ENCODE measurements at regions not wholly inside any gene's neighbourhood (a gene's known extent, or its start where the extent isn't known, plus 50 kb on each side); places are given as distances from the start of the nearest gene placed in this dataset.

DNA sequence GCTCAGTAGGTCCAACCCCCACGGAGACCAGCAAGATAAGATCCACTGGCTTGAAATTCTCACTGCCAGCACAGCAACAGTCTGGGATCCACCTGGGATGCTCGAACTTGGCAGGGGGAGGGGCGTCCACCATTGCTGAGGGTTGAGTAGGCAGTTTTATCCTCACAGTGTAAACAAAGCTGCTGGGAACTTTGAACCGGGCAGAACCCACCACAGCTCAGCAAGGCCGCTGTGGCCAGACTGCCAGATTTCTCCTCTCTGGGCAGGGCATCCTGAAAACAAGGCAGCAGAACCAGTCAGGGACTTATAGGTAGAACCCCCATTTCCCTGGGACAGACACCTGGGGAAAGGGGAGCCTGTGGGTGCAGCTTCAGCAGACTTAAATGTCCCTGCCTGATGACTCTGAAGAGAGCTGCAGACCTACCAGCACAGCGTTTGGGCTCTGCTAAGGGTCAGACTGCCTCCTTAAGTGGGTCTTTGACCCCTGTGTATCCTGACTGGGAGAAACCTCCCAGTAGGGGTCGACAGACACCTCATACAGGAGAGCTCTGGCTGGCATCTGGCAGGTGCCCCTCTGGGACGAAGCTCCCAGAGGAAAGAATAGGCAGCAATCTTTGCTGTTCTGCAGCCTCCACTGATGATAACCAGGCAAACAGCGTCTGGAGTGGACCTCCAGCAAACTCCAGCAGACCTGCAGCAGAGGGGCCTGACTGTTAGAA lies 782.4 kb upstream of the EYS start:
- H3K36me3 ChIP-seq (ENCODE audit: control insufficient read depth in 2 of 3, insufficient read depth in 3 of 3, low read length in 3 of 3): no peaks in the 10 kb centered on the region
- intact Hi-C loops (cut with DNase I): no loop called here
- H3K4me1 ChIP-seq (ENCODE audit: control insufficient read depth in 2 of 3, insufficient read depth in 2 of 3, low read depth in 1 of 3, low read length in 3 of 3): no peaks in the 10 kb centered on the region
- no peak for DNase-seq
- H3K4me3 ChIP-seq (ENCODE audit: low read length in 3 of 3): no peak overlapping the region
- no peak overlapping the region for H3K9ac ChIP-seq (ENCODE audit: low read length in 3 of 3)
- no peak for FAIRE-seq
- TF ChIP-seq, protein P1, sequence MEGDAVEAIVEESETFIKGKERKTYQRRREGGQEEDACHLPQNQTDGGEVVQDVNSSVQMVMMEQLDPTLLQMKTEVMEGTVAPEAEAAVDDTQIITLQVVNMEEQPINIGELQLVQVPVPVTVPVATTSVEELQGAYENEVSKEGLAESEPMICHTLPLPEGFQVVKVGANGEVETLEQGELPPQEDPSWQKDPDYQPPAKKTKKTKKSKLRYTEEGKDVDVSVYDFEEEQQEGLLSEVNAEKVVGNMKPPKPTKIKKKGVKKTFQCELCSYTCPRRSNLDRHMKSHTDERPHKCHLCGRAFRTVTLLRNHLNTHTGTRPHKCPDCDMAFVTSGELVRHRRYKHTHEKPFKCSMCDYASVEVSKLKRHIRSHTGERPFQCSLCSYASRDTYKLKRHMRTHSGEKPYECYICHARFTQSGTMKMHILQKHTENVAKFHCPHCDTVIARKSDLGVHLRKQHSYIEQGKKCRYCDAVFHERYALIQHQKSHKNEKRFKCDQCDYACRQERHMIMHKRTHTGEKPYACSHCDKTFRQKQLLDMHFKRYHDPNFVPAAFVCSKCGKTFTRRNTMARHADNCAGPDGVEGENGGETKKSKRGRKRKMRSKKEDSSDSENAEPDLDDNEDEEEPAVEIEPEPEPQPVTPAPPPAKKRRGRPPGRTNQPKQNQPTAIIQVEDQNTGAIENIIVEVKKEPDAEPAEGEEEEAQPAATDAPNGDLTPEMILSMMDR (IDR thresholded peaks at IDR 0.05; ENCODE audit: borderline replicate concordance, extremely low read depth, insufficient read depth): no peak
- no peaks in the 10 kb centered on the region for H3K9me3 ChIP-seq (ENCODE audit: control insufficient read depth in 2 of 3, insufficient read depth in 1 of 3, low read length in 3 of 3)
- H3K27me3 ChIP-seq (ENCODE audit: control insufficient read depth, insufficient read depth, low read length): no peaks in the 10 kb centered on the region
- H3K27ac ChIP-seq (ENCODE audit: low read depth in 2 of 2, low read length in 2 of 2): no peak overlapping the region

DNA sequence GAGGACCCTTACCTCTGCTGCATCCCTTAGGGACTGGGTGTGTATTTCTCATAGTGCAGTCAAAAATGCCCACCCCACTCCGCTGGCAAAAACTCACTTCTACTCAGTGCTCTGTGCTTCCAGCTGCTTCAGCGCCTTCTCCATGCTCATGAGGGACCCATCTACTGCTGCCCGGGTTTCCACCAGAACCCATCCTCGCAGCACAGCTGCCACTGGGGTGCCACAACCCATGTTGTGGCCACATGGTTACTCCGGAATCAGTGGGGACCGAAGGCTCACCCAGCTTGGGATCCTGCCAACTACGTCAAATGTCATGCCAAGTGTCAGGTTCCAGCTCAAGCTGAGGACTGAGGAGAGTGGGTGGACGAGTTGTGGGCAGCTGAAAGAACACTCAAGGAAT lies 774.2 kb upstream of the EYS start:
- DNase-seq: no peak
- no peak overlapping the region for H3K4me3 ChIP-seq (ENCODE audit: low read length in 3 of 3)
- intact Hi-C loops (cut with DNase I): no loop called here

DNA sequence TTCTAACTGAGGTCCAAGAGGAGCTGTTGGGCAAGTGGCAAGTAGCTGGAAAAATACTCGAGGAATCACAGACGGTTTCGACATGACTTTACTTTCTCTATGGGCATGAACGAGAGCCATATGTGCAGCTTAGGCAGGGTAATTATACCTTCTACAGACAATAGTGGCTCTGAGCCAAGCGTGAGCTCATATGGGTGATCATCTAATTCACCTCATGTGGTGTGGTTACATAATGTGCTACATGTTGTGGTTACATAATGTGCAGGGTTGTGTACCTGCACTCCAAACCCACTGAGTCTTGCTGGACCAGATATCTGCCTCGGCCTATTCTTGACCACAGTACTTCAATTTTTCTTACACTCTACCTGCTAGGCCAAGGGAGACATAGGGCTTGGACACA lies 771.7 kb upstream of the EYS start:
- peaks cover 0 to 3% (median 2%) of the 10 kb centered on the region in 3 donors for H3K9me3 ChIP-seq (ENCODE audit: control insufficient read depth in 2 of 3, insufficient read depth in 1 of 3, low read length in 3 of 3)
- DNase-seq (no peak), FAIRE-seq (no peak)
- no peaks in the 10 kb centered on the region for H3K4me1 ChIP-seq (ENCODE audit: control insufficient read depth in 2 of 3, insufficient read depth in 2 of 3, low read depth in 1 of 3, low read length in 3 of 3)
- H3K9ac ChIP-seq (ENCODE audit: low read length in 3 of 3): no peak overlapping the region
- TF ChIP-seq, protein P1 (IDR thresholded peaks at IDR 0.05; ENCODE audit: borderline replicate concordance, extremely low read depth, insufficient read depth): no peak
- no peaks in the 10 kb centered on the region for H3K36me3 ChIP-seq (ENCODE audit: control insufficient read depth in 2 of 3, insufficient read depth in 3 of 3, low read length in 3 of 3)
- no peak overlapping the region for H3K4me3 ChIP-seq (ENCODE audit: low read length in 3 of 3)
- no peak overlapping the region for H3K27ac ChIP-seq (ENCODE audit: low read depth in 2 of 2, low read length in 2 of 2)
- intact Hi-C loops (cut with DNase I): no loop called here
- no peaks in the 10 kb centered on the region for H3K27me3 ChIP-seq (ENCODE audit: control insufficient read depth, insufficient read depth, low read length)

More for the DNA sequence above, 774.2 kb upstream of the EYS start:
- TF ChIP-seq, protein P1 (IDR thresholded peaks at IDR 0.05; ENCODE audit: borderline replicate concordance, extremely low read depth, insufficient read depth): no peak
- Histone ChIP-seq H3K9me3 (ENCODE audit: control insufficient read depth in 2 of 3, insufficient read depth in 1 of 3, low read length in 3 of 3) (peaks cover 0 to 3% (median 2%) of the 10 kb centered on the region in 3 donors), H3K4me1 (ENCODE audit: control insufficient read depth in 2 of 3, insufficient read depth in 2 of 3, low read depth in 1 of 3, low read length in 3 of 3) (no peaks in the 10 kb centered on the region), H3K9ac (ENCODE audit: low read length in 3 of 3) (no peak overlapping the region), H3K36me3 (ENCODE audit: control insufficient read depth in 2 of 3, insufficient read depth in 3 of 3, low read length in 3 of 3) (no peaks in the 10 kb centered on the region), H3K27ac (ENCODE audit: low read depth in 2 of 2, low read length in 2 of 2) (no peak overlapping the region), H3K27me3 (ENCODE audit: control insufficient read depth, insufficient read depth, low read length) (no peaks in the 10 kb centered on the region)
- no peak for FAIRE-seq

DNA sequence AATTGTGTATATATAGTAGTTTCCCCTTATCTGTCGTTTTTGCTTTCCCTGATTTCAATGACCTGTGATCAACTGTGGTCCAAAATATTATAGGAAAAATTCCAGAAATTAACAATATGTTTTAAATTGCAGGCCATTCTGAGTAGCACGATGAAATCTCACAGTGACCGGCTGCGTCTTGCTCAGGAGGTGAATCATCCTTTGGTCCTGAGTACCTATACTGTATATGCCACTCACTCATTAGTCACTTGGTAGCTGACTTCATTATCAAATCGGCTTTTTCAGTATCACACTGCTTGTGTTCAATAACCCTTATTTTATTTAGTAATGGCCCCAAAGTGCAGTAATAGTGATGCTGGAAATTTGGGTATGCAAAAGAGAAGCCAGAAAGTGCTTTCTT lies 728.3 kb upstream of the EYS start:
- Histone ChIP-seq H3K36me3 (ENCODE audit: control insufficient read depth in 2 of 3, insufficient read depth in 3 of 3, low read length in 3 of 3) (no peaks in the 10 kb centered on the region), H3K9me3 (ENCODE audit: control insufficient read depth in 2 of 3, insufficient read depth in 1 of 3, low read length in 3 of 3) (no peaks in the 10 kb centered on the region), H3K4me1 (ENCODE audit: control insufficient read depth in 2 of 3, insufficient read depth in 2 of 3, low read depth in 1 of 3, low read length in 3 of 3) (no peaks in the 10 kb centered on the region), H3K27me3 (ENCODE audit: control insufficient read depth, insufficient read depth, low read length) (no peaks in the 10 kb centered on the region), H3K27ac (ENCODE audit: low read depth in 2 of 2, low read length in 2 of 2) (no peak overlapping the region), H3K9ac (ENCODE audit: low read length in 3 of 3) (no peak overlapping the region), H3K4me3 (ENCODE audit: low read length in 3 of 3) (no peak overlapping the region)
- intact Hi-C loops (cut with DNase I): no loop called here
- no peak for FAIRE-seq
- TF ChIP-seq, protein P1 (IDR thresholded peaks at IDR 0.05; ENCODE audit: borderline replicate concordance, extremely low read depth, insufficient read depth): no peak
- DNase-seq: no peak
